ENCODE measurements at regions not wholly inside any gene's neighbourhood (a gene's known extent, or its start where the extent isn't known, plus 50 kb on each side); places are given as distances from the start of the nearest gene placed in this dataset.

DNA sequence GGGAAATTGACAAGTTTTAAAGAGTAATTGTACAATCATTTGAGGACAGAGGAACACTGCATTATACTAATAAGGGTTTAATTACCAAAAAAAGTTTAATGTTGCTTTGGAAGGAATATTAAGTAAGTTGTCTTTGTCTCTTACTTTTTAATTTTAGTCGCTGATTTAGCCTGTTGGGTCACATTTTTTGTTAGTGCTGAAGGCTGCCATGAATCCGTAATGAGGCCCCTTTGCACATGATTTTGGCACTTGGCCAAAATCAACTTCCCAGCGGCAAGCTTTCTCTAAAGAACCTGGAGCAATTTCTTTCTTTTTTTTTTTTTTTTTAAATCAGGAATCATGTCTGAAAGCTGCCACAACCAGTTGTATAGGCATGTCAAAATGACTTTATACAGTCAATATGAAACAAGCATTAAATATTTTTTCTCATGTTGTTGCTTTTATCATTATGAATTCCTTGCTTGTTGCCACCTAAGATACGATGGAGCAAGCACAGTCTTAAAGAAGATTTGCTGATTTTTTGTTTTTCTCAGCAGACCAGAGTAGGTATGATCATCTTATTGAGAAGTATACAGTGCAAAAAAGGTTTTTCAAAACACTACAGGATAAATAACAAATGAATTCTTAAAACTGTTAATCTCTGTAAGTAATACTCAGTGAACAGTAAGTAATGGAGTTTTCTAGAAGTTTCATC, 690.4 kb downstream of the USP25 start:
- H3K36me3 ChIP-seq (ENCODE audit: control insufficient read depth in 4 of 4, insufficient read depth in 4 of 4, low read length in 3 of 4): no peaks in the 10 kb centered on the region
- POLR2A ChIA-PET: no interaction called here

GRCh38 chr21:16421007-16421406, 691.2 kb downstream of the USP25 start:
- no peaks in the 10 kb centered on the region for H3K4me1 ChIP-seq (ENCODE audit: control extremely low read depth in 1 of 4, control insufficient read depth in 4 of 4, insufficient read depth in 4 of 4, low read length in 3 of 4)
- no peaks in the 10 kb centered on the region for H3K9me3 ChIP-seq (ENCODE audit: control extremely low read depth in 1 of 5, control insufficient read depth in 4 of 5, insufficient read depth in 2 of 5, low read depth in 1 of 5, low read length in 4 of 5)
- H3K27me3 ChIP-seq (replicated peaks in 2 of 5; ENCODE audit: control insufficient read depth in 4 of 5, insufficient read depth in 5 of 5, low read length in 4 of 5): no peaks in the 10 kb centered on the region
- DNase-seq: no peak
- no CpG with 5 or more reads among the region's 2 CpGs for WGBS (ENCODE audit: insufficient coverage)
- no peaks in the 10 kb centered on the region for H3K36me3 ChIP-seq (ENCODE audit: control insufficient read depth in 4 of 4, insufficient read depth in 4 of 4, low read length in 3 of 4)
- POLR2A ChIA-PET: no interaction called here
- H3K27ac ChIP-seq (ENCODE audit: insufficient read depth in 1 of 2, low read depth in 1 of 2, low read length in 2 of 2, poor library complexity in 1 of 2, severe bottlenecking in 2 of 2): no peak overlapping the region
- CTCF ChIA-PET: no interaction called here
- no peak overlapping the region for H3K4me3 ChIP-seq (ENCODE audit: control insufficient read depth in 1 of 7, extremely low read depth in 1 of 7, insufficient read depth in 4 of 7, low read depth in 2 of 7, low read length in 6 of 7)

More for the DNA sequence above, 690.4 kb downstream of the USP25 start:
- Histone ChIP-seq H3K9me3 (ENCODE audit: control extremely low read depth in 1 of 5, control insufficient read depth in 4 of 5, insufficient read depth in 2 of 5, low read depth in 1 of 5, low read length in 4 of 5) (no peaks in the 10 kb centered on the region), H3K27me3 (replicated peaks in 2 of 5; ENCODE audit: control insufficient read depth in 4 of 5, insufficient read depth in 5 of 5, low read length in 4 of 5) (no peaks in the 10 kb centered on the region), H3K4me1 (ENCODE audit: control extremely low read depth in 1 of 4, control insufficient read depth in 4 of 4, insufficient read depth in 4 of 4, low read length in 3 of 4) (no peaks in the 10 kb centered on the region), H3K4me3 (ENCODE audit: control insufficient read depth in 1 of 7, extremely low read depth in 1 of 7, insufficient read depth in 4 of 7, low read depth in 2 of 7, low read length in 6 of 7) (peak overlapping the region in 1 of 7 experiments; percentile 50), H3K27ac (ENCODE audit: insufficient read depth in 1 of 2, low read depth in 1 of 2, low read length in 2 of 2, poor library complexity in 1 of 2, severe bottlenecking in 2 of 2) (no peak overlapping the region)
- peak in 2 of 3 donors; percentile 25 to 26 for DNase-seq
- CTCF ChIA-PET: no interaction called here
- WGBS (ENCODE audit: insufficient coverage): 73% methylated on average over 4 of the region's 4 CpGs

GRCh38 chr21:16421965-16422364, 692.2 kb downstream of the USP25 start:
- ChIA-PET CTCF (no interaction called here), POLR2A (no interaction called here)
- no peak for DNase-seq
- no peak overlapping the region for H3K27ac ChIP-seq (ENCODE audit: insufficient read depth in 1 of 2, low read depth in 1 of 2, low read length in 2 of 2, poor library complexity in 1 of 2, severe bottlenecking in 2 of 2)
- no peaks in the 10 kb centered on the region for H3K27me3 ChIP-seq (replicated peaks in 2 of 5; ENCODE audit: control insufficient read depth in 4 of 5, insufficient read depth in 5 of 5, low read length in 4 of 5)
- H3K4me1 ChIP-seq (ENCODE audit: control extremely low read depth in 1 of 4, control insufficient read depth in 4 of 4, insufficient read depth in 4 of 4, low read length in 3 of 4): no peaks in the 10 kb centered on the region
- no peaks in the 10 kb centered on the region for H3K36me3 ChIP-seq (ENCODE audit: control insufficient read depth in 4 of 4, insufficient read depth in 4 of 4, low read length in 3 of 4)
- WGBS (ENCODE audit: insufficient coverage): no CpG with 5 or more reads among the region's 3 CpGs
- H3K9me3 ChIP-seq (ENCODE audit: control extremely low read depth in 1 of 5, control insufficient read depth in 4 of 5, insufficient read depth in 2 of 5, low read depth in 1 of 5, low read length in 4 of 5): no peaks in the 10 kb centered on the region
- no peak overlapping the region for H3K4me3 ChIP-seq (ENCODE audit: control insufficient read depth in 1 of 7, extremely low read depth in 1 of 7, insufficient read depth in 4 of 7, low read depth in 2 of 7, low read length in 6 of 7)

GRCh38 chr21:16422702-16423101, 692.9 kb downstream of the USP25 start:
- POLR2A ChIA-PET: no interaction called here

DNA sequence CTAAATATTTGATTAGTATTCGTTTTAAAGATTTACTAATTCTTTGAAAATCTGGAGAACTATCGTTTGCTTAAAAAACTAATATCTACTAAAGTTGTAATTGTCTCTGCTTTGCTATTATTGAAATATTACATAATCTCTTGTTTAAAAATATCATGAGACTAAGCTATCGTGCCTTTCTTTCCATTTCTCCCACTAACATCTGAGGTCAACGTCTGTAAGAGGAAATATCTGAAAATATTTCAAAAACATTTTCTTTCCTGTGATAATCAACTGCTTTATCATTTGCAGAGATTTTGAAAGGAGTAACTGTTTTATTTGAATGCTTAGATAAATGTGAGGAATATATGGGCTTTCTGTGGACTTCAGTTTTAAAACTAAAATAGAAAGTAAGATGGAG, 694.1 kb downstream of the USP25 start:
- H3K9me3 ChIP-seq (ENCODE audit: control extremely low read depth in 1 of 5, control insufficient read depth in 4 of 5, insufficient read depth in 2 of 5, low read depth in 1 of 5, low read length in 4 of 5): no peaks in the 10 kb centered on the region
- no peaks in the 10 kb centered on the region for H3K4me1 ChIP-seq (ENCODE audit: control extremely low read depth in 1 of 4, control insufficient read depth in 4 of 4, insufficient read depth in 4 of 4, low read length in 3 of 4)
- POLR2A ChIA-PET: no interaction called here
- no CpG with 5 or more reads among the region's 4 CpGs for WGBS (ENCODE audit: insufficient coverage)
- H3K27ac ChIP-seq (ENCODE audit: insufficient read depth in 1 of 2, low read depth in 1 of 2, low read length in 2 of 2, poor library complexity in 1 of 2, severe bottlenecking in 2 of 2): no peak overlapping the region
- H3K4me3 ChIP-seq (ENCODE audit: control insufficient read depth in 1 of 7, extremely low read depth in 1 of 7, insufficient read depth in 4 of 7, low read depth in 2 of 7, low read length in 6 of 7): no peak overlapping the region
- H3K36me3 ChIP-seq (ENCODE audit: control insufficient read depth in 4 of 4, insufficient read depth in 4 of 4, low read length in 3 of 4): no peaks in the 10 kb centered on the region
- no peak for DNase-seq
- H3K27me3 ChIP-seq (replicated peaks in 2 of 5; ENCODE audit: control insufficient read depth in 4 of 5, insufficient read depth in 5 of 5, low read length in 4 of 5): no peaks in the 10 kb centered on the region
- CTCF ChIA-PET: no interaction called here

More at GRCh38 chr21:16422702-16423101, 692.9 kb downstream of the USP25 start:
- Histone ChIP-seq H3K36me3 (ENCODE audit: control insufficient read depth in 4 of 4, insufficient read depth in 4 of 4, low read length in 3 of 4) (no peaks in the 10 kb centered on the region), H3K4me3 (ENCODE audit: control insufficient read depth in 1 of 7, extremely low read depth in 1 of 7, insufficient read depth in 4 of 7, low read depth in 2 of 7, low read length in 6 of 7) (no peak overlapping the region), H3K4me1 (ENCODE audit: control extremely low read depth in 1 of 4, control insufficient read depth in 4 of 4, insufficient read depth in 4 of 4, low read length in 3 of 4) (no peaks in the 10 kb centered on the region), H3K27ac (ENCODE audit: insufficient read depth in 1 of 2, low read depth in 1 of 2, low read length in 2 of 2, poor library complexity in 1 of 2, severe bottlenecking in 2 of 2) (no peak overlapping the region), H3K9me3 (ENCODE audit: control extremely low read depth in 1 of 5, control insufficient read depth in 4 of 5, insufficient read depth in 2 of 5, low read depth in 1 of 5, low read length in 4 of 5) (no peaks in the 10 kb centered on the region), H3K27me3 (replicated peaks in 2 of 5; ENCODE audit: control insufficient read depth in 4 of 5, insufficient read depth in 5 of 5, low read length in 4 of 5) (no peaks in the 10 kb centered on the region)
- CTCF ChIA-PET: no interaction called here
- no peak for DNase-seq
- WGBS (ENCODE audit: insufficient coverage): 83% methylated on average over 1 of the region's 2 CpGs

DNA sequence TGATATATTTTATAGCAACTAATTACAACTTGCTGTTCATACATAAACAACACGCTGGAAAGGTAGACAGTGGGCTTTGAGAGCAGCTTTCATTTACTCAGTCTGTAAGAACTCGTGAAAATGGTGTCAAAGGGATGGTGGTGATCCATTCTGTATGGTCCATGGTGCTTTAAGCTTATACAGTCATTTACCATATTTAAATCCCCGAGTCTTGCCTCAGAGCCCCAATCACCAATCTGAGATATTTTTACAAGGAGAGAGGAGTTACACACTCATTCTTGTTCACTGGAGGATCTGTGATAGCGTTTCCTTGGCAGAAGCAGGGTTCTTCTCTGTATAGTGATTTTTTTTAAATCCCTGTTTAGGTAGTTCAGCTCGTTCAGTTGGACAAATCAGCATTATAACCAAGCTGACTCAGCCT, 694.6 kb downstream of the USP25 start:
- no CpG with 5 or more reads among the region's 5 CpGs for WGBS (ENCODE audit: insufficient coverage)
- no peaks in the 10 kb centered on the region for H3K9me3 ChIP-seq (ENCODE audit: control extremely low read depth in 1 of 5, control insufficient read depth in 4 of 5, insufficient read depth in 2 of 5, low read depth in 1 of 5, low read length in 4 of 5)
- H3K27ac ChIP-seq (ENCODE audit: insufficient read depth in 1 of 2, low read depth in 1 of 2, low read length in 2 of 2, poor library complexity in 1 of 2, severe bottlenecking in 2 of 2): no peak overlapping the region
- CTCF ChIA-PET: no interaction called here
- POLR2A ChIA-PET: no interaction called here
- H3K36me3 ChIP-seq (ENCODE audit: control insufficient read depth in 4 of 4, insufficient read depth in 4 of 4, low read length in 3 of 4): no peaks in the 10 kb centered on the region
- no peaks in the 10 kb centered on the region for H3K27me3 ChIP-seq (replicated peaks in 2 of 5; ENCODE audit: control insufficient read depth in 4 of 5, insufficient read depth in 5 of 5, low read length in 4 of 5)
- no peak for DNase-seq
- H3K4me1 ChIP-seq (ENCODE audit: control extremely low read depth in 1 of 4, control insufficient read depth in 4 of 4, insufficient read depth in 4 of 4, low read length in 3 of 4): no peaks in the 10 kb centered on the region
- H3K4me3 ChIP-seq (ENCODE audit: control insufficient read depth in 1 of 7, extremely low read depth in 1 of 7, insufficient read depth in 4 of 7, low read depth in 2 of 7, low read length in 6 of 7): no peak overlapping the region

- Histone ChIP-seq H3K4me3 (ENCODE audit: control insufficient read depth in 1 of 7, extremely low read depth in 1 of 7, insufficient read depth in 4 of 7, low read depth in 2 of 7, low read length in 6 of 7) (no peak overlapping the region), H3K9me3 (ENCODE audit: control extremely low read depth in 1 of 5, control insufficient read depth in 4 of 5, insufficient read depth in 2 of 5, low read depth in 1 of 5, low read length in 4 of 5) (no peaks in the 10 kb centered on the region), H3K27me3 (replicated peaks in 2 of 5; ENCODE audit: control insufficient read depth in 4 of 5, insufficient read depth in 5 of 5, low read length in 4 of 5) (no peaks in the 10 kb centered on the region), H3K36me3 (ENCODE audit: control insufficient read depth in 4 of 4, insufficient read depth in 4 of 4, low read length in 3 of 4) (no peaks in the 10 kb centered on the region), H3K4me1 (ENCODE audit: control extremely low read depth in 1 of 4, control insufficient read depth in 4 of 4, insufficient read depth in 4 of 4, low read length in 3 of 4) (no peaks in the 10 kb centered on the region), H3K27ac (ENCODE audit: insufficient read depth in 1 of 2, low read depth in 1 of 2, low read length in 2 of 2, poor library complexity in 1 of 2, severe bottlenecking in 2 of 2) (no peak overlapping the region)
- DNase-seq: no peak
- ChIA-PET POLR2A (no interaction called here), CTCF (no interaction called here)
Measured at GRCh38 chr21:16425376-16425775, 695.6 kb downstream of the USP25 start.
